ENCODE measurements at regions not wholly inside any gene's neighbourhood (a gene's known extent, or its start where the extent isn't known, plus 50 kb on each side); places are given as distances from the start of the nearest gene placed in this dataset.

DNA sequence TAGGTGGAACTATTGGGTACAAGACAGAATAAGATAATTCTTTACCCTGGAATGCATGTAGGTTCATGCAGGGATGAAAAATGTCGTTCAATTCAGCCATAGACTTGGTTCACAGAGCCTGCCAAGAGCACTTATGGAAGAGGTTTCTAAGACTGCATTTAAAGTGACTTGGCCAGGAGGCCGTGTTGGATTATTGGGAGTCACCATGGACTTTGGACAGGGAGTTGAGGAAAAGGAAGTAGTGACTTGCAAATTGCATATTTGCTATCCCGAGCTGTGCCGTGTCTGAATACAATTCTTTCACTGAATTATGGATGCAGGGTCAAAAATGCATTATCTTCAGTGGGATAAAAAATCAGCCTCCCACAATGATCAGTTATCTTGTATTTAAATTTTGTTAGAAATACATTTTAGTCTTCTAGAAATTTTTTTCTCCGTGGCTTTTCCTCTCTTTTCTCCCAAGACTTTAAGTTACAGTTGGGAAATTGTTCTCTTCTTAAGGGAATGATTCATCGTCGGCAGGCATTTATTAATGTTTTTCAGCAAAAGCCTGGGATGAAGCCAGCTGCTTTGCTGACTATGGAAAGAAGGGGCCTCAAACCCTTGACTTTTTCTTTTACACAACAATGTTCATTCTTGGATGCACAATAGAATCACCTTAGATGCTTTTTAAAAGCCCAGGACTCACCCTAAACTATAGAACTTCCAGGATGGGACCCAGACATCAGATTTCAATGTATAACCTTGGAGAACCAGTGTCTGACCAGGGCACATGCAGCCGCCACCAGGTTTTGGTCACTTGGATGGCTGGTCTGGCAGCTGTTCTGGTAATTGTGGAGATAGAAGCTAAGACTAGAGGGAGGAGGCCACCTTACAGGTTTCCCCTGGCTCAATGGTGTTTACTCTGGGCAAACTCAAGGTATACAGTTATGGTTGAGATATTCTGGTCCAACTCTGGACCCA lies 70.8 kb downstream of the FAT3 start:
- no peak for TF ChIP-seq POLR2A (IDR thresholded peaks at IDR 0.05)
- TF ChIP-seq, protein P1, sequence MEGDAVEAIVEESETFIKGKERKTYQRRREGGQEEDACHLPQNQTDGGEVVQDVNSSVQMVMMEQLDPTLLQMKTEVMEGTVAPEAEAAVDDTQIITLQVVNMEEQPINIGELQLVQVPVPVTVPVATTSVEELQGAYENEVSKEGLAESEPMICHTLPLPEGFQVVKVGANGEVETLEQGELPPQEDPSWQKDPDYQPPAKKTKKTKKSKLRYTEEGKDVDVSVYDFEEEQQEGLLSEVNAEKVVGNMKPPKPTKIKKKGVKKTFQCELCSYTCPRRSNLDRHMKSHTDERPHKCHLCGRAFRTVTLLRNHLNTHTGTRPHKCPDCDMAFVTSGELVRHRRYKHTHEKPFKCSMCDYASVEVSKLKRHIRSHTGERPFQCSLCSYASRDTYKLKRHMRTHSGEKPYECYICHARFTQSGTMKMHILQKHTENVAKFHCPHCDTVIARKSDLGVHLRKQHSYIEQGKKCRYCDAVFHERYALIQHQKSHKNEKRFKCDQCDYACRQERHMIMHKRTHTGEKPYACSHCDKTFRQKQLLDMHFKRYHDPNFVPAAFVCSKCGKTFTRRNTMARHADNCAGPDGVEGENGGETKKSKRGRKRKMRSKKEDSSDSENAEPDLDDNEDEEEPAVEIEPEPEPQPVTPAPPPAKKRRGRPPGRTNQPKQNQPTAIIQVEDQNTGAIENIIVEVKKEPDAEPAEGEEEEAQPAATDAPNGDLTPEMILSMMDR (IDR thresholded peaks at IDR 0.05), result no peak

All from Peyer's patch (tissue), 4 donors.